A673 (cell line): ENCODE measurements at regions not wholly inside any gene's neighbourhood (a gene's known extent, or its start where the extent isn't known, plus 50 kb on each side); places are given as distances from the start of the nearest gene placed in this dataset.

Source experiments
- CTCF ChIP-seq: fragments of 300-800, 200-600 bp; sonication (generic); conservative IDR thresholded peaks from 2 replicates; pipeline ENCODE4 v1.5.1; 2017; ENCODE audit warnings: low read depth, mild to moderate bottlenecking, antibody characterized with exemption, low read length, moderate library complexity, mixed read lengths
- EZH2 ChIP-seq: fragments of 200-600 bp; sonication (generic); IDR thresholded peaks from 2 replicates; pipeline ENCODE4 v1.6.1; 2017; ENCODE audit warnings: borderline replicate concordance, low read depth, mild to moderate bottlenecking, mixed read lengths, antibody characterized with exemption, low read length; ENCODE audit not compliant: poor library complexity, severe bottlenecking

GRCh38 chr4:164224871-164225270, 529.1 kb upstream of the SMIM31 start:
- TF ChIP-seq CTCF (no peak), EZH2 (no peak)
